Limb (tissue), 2 donors: ENCODE measurements at regions not wholly inside any gene's neighbourhood (a gene's known extent, or its start where the extent isn't known, plus 50 kb on each side); places are given as distances from the start of the nearest gene placed in this dataset.
A peak's percentile ranks its signal among the peaks of the same experiment; 100 is the strongest.

Experiments used
- DNase-seq, 2 donors: peaks; one replicate each; pipeline ENCODE4 v3.0.0-alpha.2; 2016; ENCODE audit errors: extremely low spot score in 2 of 2

- DNase-seq, result peak; percentile 64 to 83
Observed at GRCh38 chr10:101297901-101298486, 56.0 kb upstream of the BTRC start.

GRCh38 chr10:101299211-101299610 is 54.8 kb upstream of the BTRC start:
- no peak for DNase-seq

GRCh38 chr10:101301111-101301731 is 52.7 kb upstream of the BTRC start:
- DNase-seq, result no peak

- no peak for DNase-seq
Observed at GRCh38 chr10:101303087-101303703, 50.8 kb upstream of the BTRC start.
